Uterus (tissue), 2 donors: ENCODE measurements at regions not wholly inside any gene's neighbourhood (a gene's known extent, or its start where the extent isn't known, plus 50 kb on each side); places are given as distances from the start of the nearest gene placed in this dataset.

Experiments
- POLR2A ChIP-seq, 2 donors: fragments of 450-650 bp; IDR thresholded peaks; one replicate each; pipeline ENCODE4 v1.6.1; 2016; ENCODE audit warnings: antibody characterized with exemption in 2 of 2, mild to moderate bottlenecking in 1 of 2, moderate library complexity in 1 of 2
- TF ChIP-seq, protein P1 (sequence below), 4 experiments: fragments of 200-600 bp in 2 of 4; fragments of 450-650 bp in 2 of 4; sonication (generic) in 2 of 4; IDR thresholded peaks; one replicate each; pipeline ENCODE4 v1.5.1; 2016 to 2019; ENCODE audit warnings: antibody characterized with exemption in 4 of 4, mild to moderate bottlenecking in 2 of 4, moderate library complexity in 1 of 4

DNA sequence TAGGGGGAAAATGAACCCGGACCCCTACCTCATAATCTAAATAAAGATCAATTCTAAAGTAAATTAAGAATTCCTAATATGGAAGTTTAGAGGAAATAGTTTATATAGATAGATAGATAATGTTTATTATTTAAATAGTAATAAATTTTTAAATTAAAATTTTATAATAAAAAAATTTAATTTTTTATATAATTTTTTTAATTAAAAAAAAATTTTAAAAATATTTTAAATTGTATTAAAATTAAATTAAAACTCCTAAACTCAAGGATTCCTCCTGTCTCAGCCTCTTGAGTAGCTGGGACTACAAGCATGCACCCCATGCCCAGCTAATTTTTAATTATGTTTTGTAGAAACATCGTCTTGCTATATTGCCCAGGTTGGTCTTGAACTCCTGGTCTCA lies 186.9 kb upstream of the VRK2 start:
- TF ChIP-seq, protein P1, sequence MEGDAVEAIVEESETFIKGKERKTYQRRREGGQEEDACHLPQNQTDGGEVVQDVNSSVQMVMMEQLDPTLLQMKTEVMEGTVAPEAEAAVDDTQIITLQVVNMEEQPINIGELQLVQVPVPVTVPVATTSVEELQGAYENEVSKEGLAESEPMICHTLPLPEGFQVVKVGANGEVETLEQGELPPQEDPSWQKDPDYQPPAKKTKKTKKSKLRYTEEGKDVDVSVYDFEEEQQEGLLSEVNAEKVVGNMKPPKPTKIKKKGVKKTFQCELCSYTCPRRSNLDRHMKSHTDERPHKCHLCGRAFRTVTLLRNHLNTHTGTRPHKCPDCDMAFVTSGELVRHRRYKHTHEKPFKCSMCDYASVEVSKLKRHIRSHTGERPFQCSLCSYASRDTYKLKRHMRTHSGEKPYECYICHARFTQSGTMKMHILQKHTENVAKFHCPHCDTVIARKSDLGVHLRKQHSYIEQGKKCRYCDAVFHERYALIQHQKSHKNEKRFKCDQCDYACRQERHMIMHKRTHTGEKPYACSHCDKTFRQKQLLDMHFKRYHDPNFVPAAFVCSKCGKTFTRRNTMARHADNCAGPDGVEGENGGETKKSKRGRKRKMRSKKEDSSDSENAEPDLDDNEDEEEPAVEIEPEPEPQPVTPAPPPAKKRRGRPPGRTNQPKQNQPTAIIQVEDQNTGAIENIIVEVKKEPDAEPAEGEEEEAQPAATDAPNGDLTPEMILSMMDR (IDR thresholded peaks at IDR 0.05) = no peak
- TF ChIP-seq POLR2A (IDR thresholded peaks at IDR 0.05) = no peak
